HCT116 (cell line): ENCODE measurements at regions not wholly inside any gene's neighbourhood (a gene's known extent, or its start where the extent isn't known, plus 50 kb on each side); places are given as distances from the start of the nearest gene placed in this dataset.

ENCODE experiments used
- EZH2phosphoT487 ChIP-seq: fragments of 200-600 bp; IDR thresholded peaks from 2 replicates; pipeline ENCODE4 v1.6.1; 2018; ENCODE audit warnings: antibody characterized with exemption, borderline replicate concordance
- POLR2A ChIP-seq: IDR thresholded peaks from 2 replicates; pipeline ENCODE4 v1.7.0; 2011; ENCODE audit warnings: borderline replicate concordance; ENCODE audit not compliant: insufficient read depth, insufficient read length; ENCODE audit errors: extremely low read depth
- RAD21 ChIP-seq: IDR thresholded peaks from 2 replicates; pipeline ENCODE4 v1.6.1; 2012; ENCODE audit warnings: low read depth, mild to moderate bottlenecking
- SIN3A ChIP-seq: IDR thresholded peaks from 2 replicates; pipeline ENCODE4 v1.6.1; 2012; ENCODE audit warnings: low read depth
- TF ChIP-seq, protein P1 (sequence below), 3 experiments: fragments of 200-600 bp in 1 of 3; sonication (generic) in 1 of 3; IDR thresholded peaks in 2 of 3; conservative IDR thresholded peaks in 1 of 3; 2 replicates each; pipeline ENCODE4 v1.5.1; 2012 to 2017; ENCODE audit warnings: low read depth in 2 of 3, low read length in 2 of 3, antibody characterized with exemption in 1 of 3, borderline replicate concordance in 1 of 3, control low read depth in 1 of 3, mild to moderate bottlenecking in 1 of 3, mixed read lengths in 1 of 3, mixed run types in 1 of 3, moderate library complexity in 1 of 3; ENCODE audit not compliant: insufficient read depth in 1 of 3
- TF ChIP-seq, protein P2 (sequence below): IDR thresholded peaks from 2 replicates; pipeline ENCODE4 v1.6.1; 2012

DNA sequence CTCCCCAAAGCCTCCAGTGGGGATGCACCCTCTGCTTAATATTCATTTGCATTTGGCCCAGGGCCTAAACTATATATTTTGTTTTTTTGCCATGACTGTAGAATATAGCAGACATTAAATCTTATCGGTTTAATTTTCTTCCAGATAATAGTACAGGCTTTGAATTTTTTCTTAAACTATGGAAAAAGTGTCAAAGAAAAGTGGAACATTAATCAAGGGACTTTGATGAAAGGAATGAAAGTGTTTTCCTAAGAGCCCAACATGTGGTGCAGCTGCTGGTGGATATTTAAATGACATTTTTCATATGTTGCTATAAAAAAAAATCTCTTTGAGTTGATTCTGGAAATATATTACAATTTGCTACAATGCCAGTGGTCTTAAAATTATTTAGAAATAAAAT lies 346.8 kb downstream of the CYP26B1 start:
- TF ChIP-seq POLR2A = no peak
- TF ChIP-seq SIN3A = no peak
- TF ChIP-seq, protein P1, sequence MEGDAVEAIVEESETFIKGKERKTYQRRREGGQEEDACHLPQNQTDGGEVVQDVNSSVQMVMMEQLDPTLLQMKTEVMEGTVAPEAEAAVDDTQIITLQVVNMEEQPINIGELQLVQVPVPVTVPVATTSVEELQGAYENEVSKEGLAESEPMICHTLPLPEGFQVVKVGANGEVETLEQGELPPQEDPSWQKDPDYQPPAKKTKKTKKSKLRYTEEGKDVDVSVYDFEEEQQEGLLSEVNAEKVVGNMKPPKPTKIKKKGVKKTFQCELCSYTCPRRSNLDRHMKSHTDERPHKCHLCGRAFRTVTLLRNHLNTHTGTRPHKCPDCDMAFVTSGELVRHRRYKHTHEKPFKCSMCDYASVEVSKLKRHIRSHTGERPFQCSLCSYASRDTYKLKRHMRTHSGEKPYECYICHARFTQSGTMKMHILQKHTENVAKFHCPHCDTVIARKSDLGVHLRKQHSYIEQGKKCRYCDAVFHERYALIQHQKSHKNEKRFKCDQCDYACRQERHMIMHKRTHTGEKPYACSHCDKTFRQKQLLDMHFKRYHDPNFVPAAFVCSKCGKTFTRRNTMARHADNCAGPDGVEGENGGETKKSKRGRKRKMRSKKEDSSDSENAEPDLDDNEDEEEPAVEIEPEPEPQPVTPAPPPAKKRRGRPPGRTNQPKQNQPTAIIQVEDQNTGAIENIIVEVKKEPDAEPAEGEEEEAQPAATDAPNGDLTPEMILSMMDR (IDR thresholded peaks at IDR 0.05 in 2 of 3, conservative IDR thresholded peaks at IDR 0.05 in 1 of 3; ENCODE audit: borderline replicate concordance in 1 of 3, insufficient read depth in 1 of 3, low read depth in 2 of 3, low read length in 2 of 3) = no peak
- TF ChIP-seq RAD21 = no peak
- TF ChIP-seq EZH2phosphoT487 = no peak
- TF ChIP-seq, protein P2, sequence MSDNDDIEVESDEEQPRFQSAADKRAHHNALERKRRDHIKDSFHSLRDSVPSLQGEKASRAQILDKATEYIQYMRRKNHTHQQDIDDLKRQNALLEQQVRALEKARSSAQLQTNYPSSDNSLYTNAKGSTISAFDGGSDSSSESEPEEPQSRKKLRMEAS = no peak
